ENCODE measurements at regions not wholly inside any gene's neighbourhood (a gene's known extent, or its start where the extent isn't known, plus 50 kb on each side); places are given as distances from the start of the nearest gene placed in this dataset.

DNA sequence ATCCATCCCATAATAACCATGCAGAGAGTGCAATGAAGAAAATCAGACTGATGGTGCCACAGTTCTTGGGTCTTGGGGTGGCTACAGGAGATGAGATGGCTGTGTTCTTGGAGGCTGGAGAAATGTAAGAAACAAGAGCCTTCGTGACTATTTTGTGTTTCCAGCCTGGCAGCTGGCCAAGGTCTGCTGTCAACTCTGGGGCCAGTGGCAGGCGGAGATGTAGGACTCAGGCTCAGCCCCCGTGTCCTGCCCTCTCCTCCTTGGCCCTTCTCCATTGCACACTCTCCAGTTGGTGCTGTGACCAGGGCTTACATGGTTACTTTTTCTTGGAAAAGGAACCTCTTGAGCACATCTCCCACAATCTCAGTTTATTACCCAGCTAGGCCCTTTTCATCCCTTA lies 235.4 kb downstream of the DMRT2 start:
- Histone ChIP-seq H3K36me3 (ENCODE audit: control insufficient read depth, insufficient read depth, low read length, severe bottlenecking) (no peaks in the 10 kb centered on the region), H3K9me3 (ENCODE audit: control insufficient read depth, low read length) (peaks cover 3% of the 10 kb centered on the region), H3K27me3 (replicated peaks; ENCODE audit: control insufficient read depth, insufficient read depth, low read length) (no peaks in the 10 kb centered on the region), H3K4me1 (ENCODE audit: control insufficient read depth, insufficient read depth, low read length) (no peaks in the 10 kb centered on the region), H3K4me3 (ENCODE audit: low read length) (no peak overlapping the region), H3K9ac (ENCODE audit: low read length) (no peak overlapping the region)
- DNase-seq (ENCODE audit: low read depth), result no peak

DNA sequence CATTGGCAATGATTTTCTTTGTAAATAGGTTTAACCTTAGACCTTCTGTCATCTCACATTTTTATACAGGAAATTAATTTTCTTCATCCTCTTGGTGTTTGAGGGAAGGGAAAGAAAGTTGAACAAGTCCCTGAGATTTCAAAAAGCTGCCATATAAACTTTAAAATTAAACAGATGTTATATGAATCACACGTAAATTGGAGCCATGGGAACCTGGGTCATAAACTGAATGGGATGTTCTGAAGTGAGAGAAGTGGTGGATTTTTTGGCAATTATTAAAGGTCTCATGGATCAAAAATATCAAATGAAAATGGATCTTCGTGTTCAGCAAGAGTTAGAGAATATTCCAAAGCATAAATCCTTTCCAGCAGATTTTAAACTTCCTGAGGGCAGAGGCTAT lies 242.2 kb downstream of the DMRT2 start:
- no peak overlapping the region for H3K4me3 ChIP-seq (ENCODE audit: low read length)
- DNase-seq (ENCODE audit: low read depth), result no peak
- no peaks in the 10 kb centered on the region for H3K36me3 ChIP-seq (ENCODE audit: control insufficient read depth, insufficient read depth, low read length, severe bottlenecking)
- H3K4me1 ChIP-seq (ENCODE audit: control insufficient read depth, insufficient read depth, low read length), result no peaks in the 10 kb centered on the region
- no peak overlapping the region for H3K9ac ChIP-seq (ENCODE audit: low read length)
- peaks cover 3% of the 10 kb centered on the region for H3K27me3 ChIP-seq (replicated peaks; ENCODE audit: control insufficient read depth, insufficient read depth, low read length)
- H3K9me3 ChIP-seq (ENCODE audit: control insufficient read depth, low read length), result no peaks in the 10 kb centered on the region

DNA sequence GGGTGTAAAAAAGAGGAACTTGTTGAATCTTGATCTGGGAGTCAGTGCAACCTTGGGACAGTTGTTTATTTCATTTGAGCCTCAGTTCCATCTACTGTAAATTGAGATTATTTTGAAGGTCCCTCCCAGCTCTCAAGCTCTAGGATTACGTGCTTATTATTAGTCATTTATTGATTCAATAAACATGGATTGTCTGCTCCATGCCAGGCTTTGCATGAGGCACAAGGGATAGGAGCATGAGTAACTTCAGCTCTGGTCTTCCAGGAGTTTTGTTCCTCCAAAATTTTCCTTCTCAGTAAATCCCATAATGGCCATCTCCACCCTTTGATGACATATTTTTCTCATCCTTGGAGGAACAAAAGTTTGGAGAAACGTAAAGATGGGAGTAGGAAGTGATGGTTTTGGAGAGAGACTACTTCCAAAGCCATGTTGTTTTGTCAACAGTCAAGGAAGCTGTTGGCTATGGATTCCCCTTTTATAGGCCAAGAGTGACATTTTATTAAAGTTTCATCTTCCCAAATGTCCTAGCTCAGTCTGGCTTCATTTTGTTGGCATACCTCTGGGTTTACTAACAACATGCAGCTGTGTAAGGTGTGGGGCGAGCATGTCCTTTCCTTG lies 244.6 kb downstream of the DMRT2 start:
- Histone ChIP-seq H3K27me3 (replicated peaks; ENCODE audit: control insufficient read depth, insufficient read depth, low read length) (peaks cover 3% of the 10 kb centered on the region), H3K36me3 (ENCODE audit: control insufficient read depth, insufficient read depth, low read length, severe bottlenecking) (no peaks in the 10 kb centered on the region), H3K4me1 (ENCODE audit: control insufficient read depth, insufficient read depth, low read length) (peaks cover 17% of the 10 kb centered on the region), H3K4me3 (ENCODE audit: low read length) (no peak overlapping the region), H3K9ac (ENCODE audit: low read length) (no peak overlapping the region), H3K9me3 (ENCODE audit: control insufficient read depth, low read length) (no peaks in the 10 kb centered on the region)
- DNase-seq (ENCODE audit: low read depth), result no peak

- Histone ChIP-seq H3K9ac (ENCODE audit: low read length) (no peak overlapping the region), H3K36me3 (ENCODE audit: control insufficient read depth, insufficient read depth, low read length, severe bottlenecking) (no peaks in the 10 kb centered on the region), H3K9me3 (ENCODE audit: control insufficient read depth, low read length) (no peaks in the 10 kb centered on the region), H3K27me3 (replicated peaks; ENCODE audit: control insufficient read depth, insufficient read depth, low read length) (peaks cover 3% of the 10 kb centered on the region), H3K4me1 (ENCODE audit: control insufficient read depth, insufficient read depth, low read length) (peaks cover 17% of the 10 kb centered on the region), H3K4me3 (ENCODE audit: low read length) (no peak overlapping the region)
- DNase-seq (ENCODE audit: low read depth), result no peak
Measured at GRCh38 chr9:1296331-1296730, 246.2 kb downstream of the DMRT2 start.

DNA sequence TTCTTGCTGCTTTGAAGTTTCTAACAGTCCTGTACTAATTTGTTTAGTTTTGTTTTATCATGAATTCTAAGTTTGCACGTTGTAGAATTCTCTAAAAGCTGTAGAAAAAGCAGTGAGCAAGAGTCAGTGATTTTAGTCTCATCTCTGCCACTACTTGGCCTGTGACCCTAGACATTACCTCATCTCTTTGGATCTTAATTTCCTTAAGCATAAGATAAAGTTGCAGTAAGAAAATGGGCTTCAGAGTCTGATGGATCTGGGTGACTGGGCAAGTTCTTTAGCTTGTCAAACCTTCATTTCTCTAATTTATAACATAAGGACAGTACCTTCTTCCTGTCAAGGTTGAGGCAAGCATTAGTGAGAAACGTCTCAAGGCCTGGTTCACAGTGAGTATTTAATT lies 247.9 kb downstream of the DMRT2 start:
- peak overlapping the region; percentile 10 for H3K4me3 ChIP-seq (ENCODE audit: low read length)
- peaks cover 17% of the 10 kb centered on the region for H3K4me1 ChIP-seq (ENCODE audit: control insufficient read depth, insufficient read depth, low read length)
- H3K9ac ChIP-seq (ENCODE audit: low read length), result peak overlapping the region; percentile 3
- H3K27me3 ChIP-seq (replicated peaks; ENCODE audit: control insufficient read depth, insufficient read depth, low read length), result peaks cover under 1% of the 10 kb centered on the region
- H3K36me3 ChIP-seq (ENCODE audit: control insufficient read depth, insufficient read depth, low read length, severe bottlenecking), result no peaks in the 10 kb centered on the region
- no peaks in the 10 kb centered on the region for H3K9me3 ChIP-seq (ENCODE audit: control insufficient read depth, low read length)
- no peak for DNase-seq (ENCODE audit: low read depth)

DNA sequence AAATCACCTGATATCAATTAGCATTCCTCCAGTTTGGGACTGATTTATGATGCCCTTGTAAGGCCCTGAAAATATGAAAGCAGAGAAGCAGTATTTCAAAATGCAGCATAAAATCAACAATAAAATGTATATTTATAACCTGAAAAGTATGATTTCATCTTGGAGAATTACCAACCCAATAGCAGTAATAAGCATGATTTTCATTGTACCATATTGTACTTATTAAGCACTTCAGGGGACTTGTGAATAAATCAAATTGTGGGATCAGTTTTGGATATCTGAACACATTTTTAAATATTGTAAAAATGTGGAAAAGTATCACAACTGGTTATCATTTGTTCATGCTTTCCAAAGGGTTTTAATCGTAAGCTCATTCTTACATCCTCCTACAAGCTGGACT lies 250.8 kb downstream of the DMRT2 start:
- no peak for DNase-seq (ENCODE audit: low read depth)
- no peak overlapping the region for H3K4me3 ChIP-seq (ENCODE audit: low read length)
- H3K4me1 ChIP-seq (ENCODE audit: control insufficient read depth, insufficient read depth, low read length), result peaks cover 17% of the 10 kb centered on the region
- no peaks in the 10 kb centered on the region for H3K27me3 ChIP-seq (replicated peaks; ENCODE audit: control insufficient read depth, insufficient read depth, low read length)
- no peak overlapping the region for H3K9ac ChIP-seq (ENCODE audit: low read length)
- no peaks in the 10 kb centered on the region for H3K36me3 ChIP-seq (ENCODE audit: control insufficient read depth, insufficient read depth, low read length, severe bottlenecking)
- no peaks in the 10 kb centered on the region for H3K9me3 ChIP-seq (ENCODE audit: control insufficient read depth, low read length)

GRCh38 chr9:1303932-1304331 lies 253.8 kb downstream of the DMRT2 start:
- Histone ChIP-seq H3K4me3 (ENCODE audit: low read length) (no peak overlapping the region), H3K4me1 (ENCODE audit: control insufficient read depth, insufficient read depth, low read length) (peaks cover 6% of the 10 kb centered on the region), H3K9ac (ENCODE audit: low read length) (no peak overlapping the region), H3K36me3 (ENCODE audit: control insufficient read depth, insufficient read depth, low read length, severe bottlenecking) (no peaks in the 10 kb centered on the region), H3K27me3 (replicated peaks; ENCODE audit: control insufficient read depth, insufficient read depth, low read length) (no peaks in the 10 kb centered on the region), H3K9me3 (ENCODE audit: control insufficient read depth, low read length) (no peaks in the 10 kb centered on the region)
- DNase-seq (ENCODE audit: low read depth), result no peak

DNA sequence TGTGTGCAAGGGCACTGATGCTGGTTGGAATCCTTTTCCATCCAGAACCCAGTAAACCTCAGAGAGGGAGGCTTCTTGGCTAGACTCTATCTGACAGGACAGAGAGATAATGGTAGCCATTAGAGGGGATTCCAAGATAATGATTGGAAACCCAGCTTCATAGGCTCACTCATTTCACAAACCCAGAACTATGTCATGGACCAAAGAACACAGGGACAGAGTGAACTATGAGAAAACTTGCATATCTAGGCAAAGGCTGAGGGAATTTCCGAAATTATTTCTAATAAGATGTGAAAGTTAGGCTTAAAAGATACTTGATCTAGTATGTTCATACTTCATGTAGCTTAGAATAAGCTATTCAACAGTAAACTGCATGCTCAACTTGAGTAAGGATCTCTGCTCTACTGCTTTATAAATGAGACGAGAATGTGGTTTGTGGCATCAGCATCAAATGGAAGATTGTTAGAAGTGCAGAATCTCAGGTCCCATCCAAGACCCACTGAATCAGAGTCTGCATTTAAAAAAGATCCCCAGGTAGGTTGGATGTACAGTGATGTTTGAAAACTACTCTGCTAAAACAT lies 261.4 kb downstream of the DMRT2 start:
- H3K4me1 ChIP-seq (ENCODE audit: control insufficient read depth, insufficient read depth, low read length), result no peaks in the 10 kb centered on the region
- no peaks in the 10 kb centered on the region for H3K9me3 ChIP-seq (ENCODE audit: control insufficient read depth, low read length)
- DNase-seq (ENCODE audit: low read depth), result no peak
- H3K36me3 ChIP-seq (ENCODE audit: control insufficient read depth, insufficient read depth, low read length, severe bottlenecking), result no peaks in the 10 kb centered on the region
- H3K4me3 ChIP-seq (ENCODE audit: low read length), result no peak overlapping the region
- H3K27me3 ChIP-seq (replicated peaks; ENCODE audit: control insufficient read depth, insufficient read depth, low read length), result no peaks in the 10 kb centered on the region
- no peak overlapping the region for H3K9ac ChIP-seq (ENCODE audit: low read length)

DNA sequence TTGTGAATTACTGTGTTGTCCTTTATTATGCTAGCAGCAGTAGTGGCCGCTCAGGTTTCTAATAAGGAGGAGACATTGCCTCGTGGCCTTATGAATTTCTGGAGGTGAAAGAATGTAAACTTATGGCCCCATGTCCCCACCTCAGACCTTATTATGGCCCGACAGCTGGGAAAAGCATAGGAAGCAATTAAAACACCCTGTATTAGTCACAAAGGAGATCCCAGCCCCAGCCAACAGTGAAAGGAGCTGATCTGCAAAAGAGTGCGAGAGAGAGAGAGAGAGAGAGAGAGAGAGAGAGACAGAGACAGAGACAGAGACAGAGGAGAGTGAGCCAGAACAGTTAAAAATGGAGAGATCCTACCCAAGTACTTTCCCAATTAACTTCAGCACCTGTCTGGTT lies 269.3 kb downstream of the DMRT2 start:
- Histone ChIP-seq H3K4me1 (ENCODE audit: control insufficient read depth, insufficient read depth, low read length) (peaks cover 31% of the 10 kb centered on the region), H3K9ac (ENCODE audit: low read length) (no peak overlapping the region), H3K9me3 (ENCODE audit: control insufficient read depth, low read length) (peaks cover 3% of the 10 kb centered on the region), H3K27me3 (replicated peaks; ENCODE audit: control insufficient read depth, insufficient read depth, low read length) (no peaks in the 10 kb centered on the region), H3K4me3 (ENCODE audit: low read length) (no peak overlapping the region), H3K36me3 (ENCODE audit: control insufficient read depth, insufficient read depth, low read length, severe bottlenecking) (no peaks in the 10 kb centered on the region)
- no peak for DNase-seq (ENCODE audit: low read depth)

- H3K27me3 ChIP-seq (replicated peaks; ENCODE audit: control insufficient read depth, insufficient read depth, low read length), result no peaks in the 10 kb centered on the region
- no peak overlapping the region for H3K4me3 ChIP-seq (ENCODE audit: low read length)
- DNase-seq (ENCODE audit: low read depth), result no peak
- peaks cover 3% of the 10 kb centered on the region for H3K9me3 ChIP-seq (ENCODE audit: control insufficient read depth, low read length)
- no peak overlapping the region for H3K9ac ChIP-seq (ENCODE audit: low read length)
- peaks cover 31% of the 10 kb centered on the region for H3K4me1 ChIP-seq (ENCODE audit: control insufficient read depth, insufficient read depth, low read length)
- H3K36me3 ChIP-seq (ENCODE audit: control insufficient read depth, insufficient read depth, low read length, severe bottlenecking), result no peaks in the 10 kb centered on the region
Measured at GRCh38 chr9:1320051-1320557, 269.9 kb downstream of the DMRT2 start.

GRCh38 chr9:1320607-1321195 lies 270.5 kb downstream of the DMRT2 start:
- H3K27me3 ChIP-seq (replicated peaks; ENCODE audit: control insufficient read depth, insufficient read depth, low read length), result no peaks in the 10 kb centered on the region
- DNase-seq (ENCODE audit: low read depth), result no peak
- peaks cover 3% of the 10 kb centered on the region for H3K9me3 ChIP-seq (ENCODE audit: control insufficient read depth, low read length)
- peaks cover 31% of the 10 kb centered on the region for H3K4me1 ChIP-seq (ENCODE audit: control insufficient read depth, insufficient read depth, low read length)
- no peak overlapping the region for H3K9ac ChIP-seq (ENCODE audit: low read length)
- no peaks in the 10 kb centered on the region for H3K36me3 ChIP-seq (ENCODE audit: control insufficient read depth, insufficient read depth, low read length, severe bottlenecking)
- no peak overlapping the region for H3K4me3 ChIP-seq (ENCODE audit: low read length)

Data from adipocyte (in vitro differentiated cells).